GM12892 (cell line): ENCODE measurements at regions not wholly inside any gene's neighbourhood (a gene's known extent, or its start where the extent isn't known, plus 50 kb on each side); places are given as distances from the start of the nearest gene placed in this dataset.
A peak's percentile ranks its signal among the peaks of the same experiment; 100 is the strongest.

ENCODE experiments used
- DNase-seq: peaks from one replicate; pipeline ENCODE4 v3.0.0; 2011; ENCODE audit not compliant: insufficient read length
- FAIRE-seq: peaks from 2 replicates; lab custom pipeline; 2011; peaks lifted over from hg19 to GRCh38; lab: Jason Lieb, UNC
- POLR2A ChIP-seq: IDR thresholded peaks from 2 replicates; pipeline ENCODE4 v1.6.1; 2011; ENCODE audit warnings: low read depth, low read length, control low read depth
- POLR2AphosphoS5 ChIP-seq: IDR thresholded peaks from 2 replicates; pipeline ENCODE4 v1.6.1; 2011; ENCODE audit warnings: low read depth, low read length, control low read depth
- TAF1 ChIP-seq: IDR thresholded peaks from 2 replicates; pipeline ENCODE4 v1.6.1; 2011; ENCODE audit warnings: low read depth, mild to moderate bottlenecking, control low read depth, low read length, borderline replicate concordance

DNA sequence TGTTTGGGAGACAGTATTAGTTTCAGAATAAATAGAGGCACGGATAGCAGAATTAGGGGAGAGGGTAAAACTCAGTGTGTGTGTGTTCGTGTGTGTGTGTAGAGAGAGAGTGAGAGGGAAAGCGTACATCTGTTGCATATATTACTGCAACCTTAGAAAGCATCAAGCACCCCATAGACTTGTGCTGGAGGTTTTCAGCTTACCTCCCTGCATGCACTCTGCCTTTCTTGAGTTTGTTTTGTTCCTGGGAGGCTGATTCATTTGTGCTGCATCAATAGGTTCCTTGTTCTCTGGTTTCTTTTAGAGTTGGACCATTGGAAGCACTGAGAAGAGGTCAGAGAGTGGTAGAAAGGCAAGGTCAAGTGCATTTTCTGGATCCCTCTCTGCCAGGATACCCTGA lies 104.4 kb upstream of the KCNK1 start:
- TF ChIP-seq POLR2AphosphoS5, result no peak
- DNase-seq (no peak), FAIRE-seq (no peak)

DNA sequence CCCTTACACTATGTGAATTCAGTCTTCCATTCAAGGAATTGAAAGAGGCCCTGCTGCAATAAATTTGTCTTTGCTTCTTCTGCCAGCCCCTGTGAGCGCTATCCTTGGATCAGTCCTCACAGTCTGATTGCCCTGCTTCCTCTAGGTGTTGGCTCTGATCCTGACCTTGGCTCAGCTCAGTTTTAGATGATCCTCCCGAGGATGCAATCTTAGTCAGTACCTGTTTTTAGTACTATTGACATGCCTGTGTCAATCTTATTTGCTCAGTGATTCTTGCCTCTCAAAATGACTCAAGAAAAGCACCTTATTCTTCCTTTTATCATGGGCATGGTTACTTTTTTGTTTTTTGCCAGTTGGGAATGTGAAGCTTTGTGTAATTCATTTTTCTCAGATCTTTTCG lies 101.4 kb upstream of the KCNK1 start:
- FAIRE-seq, result no peak
- TF ChIP-seq TAF1 (no peak), POLR2AphosphoS5 (no peak), POLR2A (no peak)
- no peak for DNase-seq

DNA sequence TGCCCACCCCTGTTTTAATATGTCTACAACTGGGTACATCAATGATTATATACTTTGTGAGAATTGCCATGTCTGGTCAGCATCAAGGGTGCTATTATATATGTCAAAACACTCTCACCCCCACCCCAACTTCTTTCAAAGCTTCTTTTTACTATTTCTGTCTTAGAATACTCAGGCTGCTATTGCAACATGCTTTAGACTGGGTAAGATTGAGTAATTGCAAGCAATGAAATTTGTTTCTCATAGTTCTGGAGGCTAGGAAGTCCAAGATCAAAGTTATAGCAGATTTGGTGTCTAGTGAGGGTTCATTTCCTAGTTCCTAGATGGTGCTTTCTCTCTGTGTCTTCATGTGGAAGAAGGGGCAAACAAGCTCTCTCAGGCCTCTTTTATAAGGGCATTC lies 100.5 kb upstream of the KCNK1 start:
- FAIRE-seq, result no peak
- TF ChIP-seq POLR2AphosphoS5 (no peak), TAF1 (no peak), POLR2A (no peak)
- DNase-seq, result no peak

DNA sequence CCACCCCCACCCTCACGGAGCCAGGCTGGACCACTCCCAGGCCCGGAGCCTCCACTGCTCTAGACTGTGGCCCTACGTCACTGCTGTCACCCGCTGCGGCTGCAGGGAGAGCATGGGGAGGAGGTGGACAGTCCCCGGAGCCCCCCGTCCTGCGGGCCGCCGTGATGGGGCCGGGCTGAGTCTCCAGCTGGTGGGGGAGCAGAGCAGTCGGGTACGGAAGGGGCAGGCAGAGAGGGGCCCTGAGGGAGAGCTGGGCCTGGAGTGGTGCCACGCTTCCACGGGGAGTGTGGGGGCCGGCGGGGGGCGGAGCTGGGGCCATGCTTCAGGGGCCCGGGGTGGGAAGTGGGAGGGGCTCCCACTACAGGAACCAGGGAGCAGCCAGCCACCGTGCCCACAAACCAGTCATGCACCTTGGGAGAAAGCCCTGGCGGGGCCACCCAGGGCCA lies 98.9 kb upstream of the KCNK1 start:
- TF ChIP-seq TAF1, result no peak
- no peak for TF ChIP-seq POLR2A
- no peak for TF ChIP-seq POLR2AphosphoS5
- FAIRE-seq (no peak), DNase-seq (no peak)

DNA sequence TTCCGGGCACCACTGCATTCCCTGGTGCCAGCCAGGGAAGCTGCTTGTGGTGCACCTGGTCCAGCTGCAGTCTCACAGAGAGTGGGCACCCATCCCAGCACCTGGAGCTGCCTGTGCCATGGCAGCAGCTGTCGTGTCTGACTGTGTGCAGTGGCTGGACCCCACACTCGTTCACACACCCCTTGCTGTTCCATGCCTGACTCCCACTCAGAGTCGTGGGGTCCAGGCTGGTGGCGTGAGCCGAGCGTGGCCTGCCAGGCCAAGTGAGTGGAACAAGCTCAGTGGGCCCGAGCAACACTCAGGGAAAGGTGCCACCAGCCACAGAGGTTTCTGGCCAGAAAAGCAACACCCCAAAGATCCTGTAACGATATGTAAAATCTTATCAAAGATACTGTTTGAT lies 97.2 kb upstream of the KCNK1 start:
- no peak for TF ChIP-seq POLR2AphosphoS5
- no peak for TF ChIP-seq TAF1
- TF ChIP-seq POLR2A, result no peak
- DNase-seq (no peak), FAIRE-seq (no peak)

DNA sequence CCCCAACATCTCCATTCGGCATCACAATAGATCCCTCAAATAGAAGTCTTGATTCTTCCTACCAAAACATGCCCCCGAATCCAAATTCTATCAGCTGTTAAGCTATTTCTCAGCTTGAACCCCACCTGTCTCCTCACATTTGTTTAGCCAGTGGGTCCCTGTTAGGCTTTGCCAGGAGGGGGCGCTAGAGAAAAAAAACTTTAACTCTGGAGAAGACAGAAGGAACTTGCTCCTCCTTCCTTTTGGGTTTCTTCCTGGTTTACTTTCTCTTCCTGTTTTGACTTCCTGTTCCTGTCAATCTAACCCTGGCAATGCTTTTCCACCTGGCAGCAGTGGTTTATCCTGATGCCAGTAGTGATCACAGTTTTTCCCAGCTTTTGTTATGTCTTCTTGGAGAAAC lies 95.6 kb upstream of the KCNK1 start:
- no peak for TF ChIP-seq POLR2A
- no peak for TF ChIP-seq TAF1
- no peak for TF ChIP-seq POLR2AphosphoS5
- FAIRE-seq, result peak; percentile 50

DNA sequence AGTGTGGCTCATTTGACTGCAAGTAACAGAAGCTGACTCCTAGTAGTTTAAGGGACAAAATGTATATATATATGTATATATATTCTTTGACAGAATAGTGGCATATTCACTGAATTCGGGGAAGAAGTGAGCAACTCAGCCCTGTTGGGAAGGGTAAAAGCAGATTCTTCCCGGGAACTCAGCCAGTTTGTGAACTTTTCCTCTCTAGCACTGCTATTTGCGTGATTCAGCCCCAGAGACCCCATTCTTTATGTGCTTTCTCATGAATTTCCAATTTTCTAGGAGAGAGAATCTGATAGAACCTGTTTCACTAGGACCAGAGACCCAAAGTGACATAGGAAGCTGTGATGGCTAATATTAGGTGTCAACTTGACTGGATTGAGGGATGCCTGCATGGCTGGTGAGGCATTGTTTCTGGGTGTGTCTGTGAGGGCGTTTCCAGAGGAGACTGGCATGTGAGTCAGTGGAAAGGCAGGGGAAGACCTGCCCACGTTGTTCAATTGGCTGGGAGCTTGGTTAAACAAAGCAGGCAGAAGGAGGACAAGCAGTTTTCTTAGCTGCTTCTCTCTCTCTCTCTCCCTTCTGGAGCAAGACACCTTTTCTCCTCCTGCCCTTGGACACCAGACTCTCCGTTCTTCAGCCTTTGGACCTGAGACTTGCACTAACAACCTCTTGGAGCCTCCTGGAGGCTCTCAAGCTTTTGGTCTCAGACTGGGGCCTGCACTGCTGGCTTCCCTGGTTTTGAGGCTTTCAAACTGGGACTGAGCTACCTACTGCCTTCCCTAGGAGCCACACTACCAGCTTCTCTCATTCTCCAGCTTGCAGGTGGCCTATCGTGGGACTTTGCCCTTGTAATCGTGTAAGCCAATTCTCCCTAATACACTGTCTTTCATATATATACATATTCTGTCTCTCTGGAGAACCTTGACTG lies 93.4 kb upstream of the KCNK1 start:
- FAIRE-seq (no peak), DNase-seq (no peak)

More for the DNA sequence above, 95.6 kb upstream of the KCNK1 start:
- DNase-seq, result no peak

DNA sequence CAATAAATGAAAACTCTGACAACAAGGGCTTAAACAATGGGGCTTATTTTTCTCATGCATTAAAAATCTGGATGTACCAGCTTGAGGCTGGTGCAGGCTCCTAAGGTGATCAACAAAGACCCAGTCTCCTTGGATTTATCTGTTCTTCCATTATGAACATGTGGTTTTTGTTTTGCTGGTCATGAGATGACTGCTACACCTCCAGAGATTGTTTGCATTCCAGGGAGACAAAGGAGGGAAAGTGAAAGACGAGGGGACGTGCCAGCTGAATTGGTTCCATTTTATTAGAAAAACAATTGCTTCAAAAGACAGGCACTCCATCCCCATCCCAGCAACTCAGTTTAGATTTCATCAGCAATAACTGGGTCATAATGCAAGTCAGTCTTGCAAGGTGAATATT lies 90.9 kb upstream of the KCNK1 start:
- no peak for TF ChIP-seq TAF1
- no peak for TF ChIP-seq POLR2A
- no peak for TF ChIP-seq POLR2AphosphoS5
- DNase-seq (no peak), FAIRE-seq (no peak)

More for the DNA sequence above, 93.4 kb upstream of the KCNK1 start:
- TF ChIP-seq POLR2A, result no peak
- TF ChIP-seq TAF1, result no peak

DNA sequence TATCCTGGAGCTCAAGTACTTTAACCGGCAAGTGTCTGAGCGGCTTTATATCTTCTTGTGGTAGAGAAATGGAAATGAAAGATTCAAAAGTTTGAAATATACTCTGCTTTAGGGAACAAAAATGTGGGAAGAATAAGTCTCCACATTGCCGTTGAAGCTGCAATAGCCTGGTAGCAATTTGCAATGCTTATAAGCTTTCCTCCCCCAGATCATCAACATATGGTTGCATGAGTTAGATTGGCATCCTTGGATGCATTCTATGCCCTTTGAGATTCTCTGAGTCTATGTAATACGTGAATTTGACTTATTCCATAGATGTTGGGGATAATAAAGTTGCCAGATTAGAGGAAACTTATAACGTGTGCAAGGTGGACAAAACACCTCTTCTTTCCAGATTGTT lies 86.1 kb upstream of the KCNK1 start:
- FAIRE-seq, result no peak
- no peak for DNase-seq
- TF ChIP-seq POLR2A, result no peak
- TF ChIP-seq TAF1, result no peak

DNA sequence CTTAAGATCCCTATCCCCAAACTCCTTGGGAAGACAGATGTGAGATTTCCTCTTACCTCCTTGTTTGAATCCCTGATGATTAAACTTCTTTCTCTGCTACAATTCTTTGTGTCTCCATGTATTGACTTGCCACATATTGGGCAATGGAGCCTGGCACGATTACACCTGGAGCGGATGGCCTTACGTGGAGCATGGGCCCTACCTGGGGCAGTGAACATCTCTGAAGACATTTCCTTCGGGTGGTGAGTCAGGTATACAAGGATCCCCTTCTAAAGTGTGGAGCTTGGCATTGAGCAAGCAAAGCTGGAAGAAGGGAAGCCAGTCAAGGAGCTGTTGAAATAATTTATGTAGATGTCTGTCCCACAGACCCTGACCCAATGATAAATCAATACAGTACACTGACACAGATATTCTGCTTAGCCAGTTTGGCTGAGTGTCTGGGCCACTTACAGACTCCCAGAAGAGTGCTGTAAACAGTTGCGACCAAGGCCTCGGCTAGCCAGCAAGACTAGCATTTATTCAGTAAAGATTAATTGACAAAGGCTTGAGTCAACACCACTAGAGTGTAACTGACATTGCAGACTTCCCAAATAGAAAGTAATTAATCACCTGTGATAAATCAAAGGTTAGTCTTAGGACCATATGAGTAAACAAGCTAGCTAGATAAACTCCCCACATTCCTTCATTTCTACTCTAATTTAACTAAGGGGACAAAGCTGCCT lies 83.1 kb upstream of the KCNK1 start:
- TF ChIP-seq POLR2AphosphoS5 (no peak), POLR2A (no peak), TAF1 (no peak)
- no peak for DNase-seq
- no peak for FAIRE-seq

DNA sequence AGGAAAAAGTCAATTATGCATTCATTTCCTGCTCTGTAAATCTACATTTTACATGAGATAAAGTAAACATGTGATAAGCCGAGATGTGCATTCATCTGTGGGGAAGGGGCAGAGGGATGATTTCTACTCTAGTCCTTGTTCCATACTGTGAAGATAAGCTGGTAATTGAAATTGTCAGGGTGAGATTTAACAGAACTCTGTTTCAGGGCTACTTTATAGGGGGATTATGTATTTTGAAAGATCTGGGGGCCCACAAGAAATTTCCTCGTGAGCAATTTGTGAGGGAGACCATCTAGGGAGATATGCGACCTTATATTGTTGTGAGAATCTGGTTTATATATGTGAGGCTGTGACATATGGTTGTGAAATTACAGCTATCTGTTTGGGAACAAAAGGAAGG lies 73.1 kb upstream of the KCNK1 start:
- FAIRE-seq (no peak), DNase-seq (no peak)
- TF ChIP-seq POLR2AphosphoS5 (no peak), TAF1 (no peak), POLR2A (no peak)
